ENCODE measurements at regions not wholly inside any gene's neighbourhood (a gene's known extent, or its start where the extent isn't known, plus 50 kb on each side); places are given as distances from the start of the nearest gene placed in this dataset.

DNA sequence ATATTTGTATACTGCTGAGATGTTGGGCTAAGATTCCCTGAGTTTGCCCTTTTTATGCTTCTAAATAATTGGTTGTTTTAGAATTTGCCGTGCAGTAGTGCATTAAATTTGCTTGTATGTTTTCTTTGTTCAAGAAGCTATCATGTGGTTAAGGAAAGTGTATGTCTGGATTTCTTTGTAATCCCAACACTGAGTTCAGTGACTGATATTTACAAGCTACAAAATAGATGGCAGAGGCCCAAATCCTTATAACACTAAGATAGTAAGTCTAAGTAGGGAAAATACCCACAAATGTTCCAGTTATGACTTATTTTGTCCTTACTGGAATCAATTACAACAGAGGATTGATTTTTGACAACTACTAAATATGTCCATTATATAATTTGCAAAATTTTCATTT, 435.0 kb upstream of the KLF12 start:
- H3K4me1 ChIP-seq (ENCODE audit: insufficient read depth, low read length, severe bottlenecking): no peaks in the 10 kb centered on the region
- TF ChIP-seq EZH2 (IDR thresholded peaks at IDR 0.05; ENCODE audit: borderline replicate concordance, low read length) (no peak), CTCF (IDR thresholded peaks at IDR 0.05; ENCODE audit: low read length) (no peak)
- no peak overlapping the region for H3K9ac ChIP-seq (ENCODE audit: low read length)
- no peak overlapping the region for H3K4me3 ChIP-seq (ENCODE audit: low read depth, low read length, poor library complexity, severe bottlenecking)
- H2AFZ ChIP-seq (ENCODE audit: low read length): no peak overlapping the region
- no peaks in the 10 kb centered on the region for H3K9me2 ChIP-seq (ENCODE audit: low read depth, low read length)
- H3K4me2 ChIP-seq (ENCODE audit: low read length): no peak overlapping the region
- H3F3A ChIP-seq (ENCODE audit: insufficient read depth, low read length): no peaks in the 10 kb centered on the region
- H3K27me3 ChIP-seq (ENCODE audit: insufficient read depth, low read length): no peaks in the 10 kb centered on the region
- peaks cover 2% of the 10 kb centered on the region; the same call in 1 of the 2 replicates for H3K9me3 ChIP-seq (ENCODE audit: low read length)
- H3K36me3 ChIP-seq (ENCODE audit: insufficient read depth, low read length): no peaks in the 10 kb centered on the region
- H3K27ac ChIP-seq (ENCODE audit: low read depth, low read length, poor library complexity, severe bottlenecking): no peak overlapping the region
- H3K79me2 ChIP-seq (ENCODE audit: insufficient read depth, low read length): no peaks in the 10 kb centered on the region
- H4K20me1 ChIP-seq (ENCODE audit: insufficient read depth, low read length): no peaks in the 10 kb centered on the region

DNA sequence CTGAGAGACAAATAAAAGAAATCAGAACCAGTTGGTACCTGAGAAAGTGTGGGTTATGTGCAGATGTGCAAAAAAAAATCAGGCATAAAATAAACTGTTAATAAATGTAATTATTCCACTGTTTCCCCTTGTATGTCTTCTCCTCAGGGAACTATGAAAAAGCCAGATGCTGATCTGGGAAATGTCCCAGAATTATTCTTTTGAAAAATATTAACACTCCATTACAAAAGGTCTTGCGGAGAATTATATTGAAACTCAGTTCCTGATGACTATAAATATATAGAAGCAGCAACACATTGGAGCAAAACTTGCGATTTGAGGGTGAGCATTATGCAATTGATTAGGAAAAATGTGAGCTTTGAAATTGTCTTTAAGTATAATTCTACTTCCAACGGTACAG, 433.3 kb upstream of the KLF12 start:
- Histone ChIP-seq H3K4me3 (ENCODE audit: low read depth, low read length, poor library complexity, severe bottlenecking) (no peak overlapping the region), H4K20me1 (ENCODE audit: insufficient read depth, low read length) (no peaks in the 10 kb centered on the region), H3K4me2 (ENCODE audit: low read length) (no peak overlapping the region), H3K9ac (ENCODE audit: low read length) (no peak overlapping the region), H3K36me3 (ENCODE audit: insufficient read depth, low read length) (no peaks in the 10 kb centered on the region), H3K27ac (ENCODE audit: low read depth, low read length, poor library complexity, severe bottlenecking) (no peak overlapping the region), H3K27me3 (ENCODE audit: insufficient read depth, low read length) (no peaks in the 10 kb centered on the region), H2AFZ (ENCODE audit: low read length) (no peak overlapping the region), H3K9me3 (ENCODE audit: low read length) (peaks cover 2% of the 10 kb centered on the region; the same call in 1 of the 2 replicates), H3F3A (ENCODE audit: insufficient read depth, low read length) (no peaks in the 10 kb centered on the region), H3K4me1 (ENCODE audit: insufficient read depth, low read length, severe bottlenecking) (no peaks in the 10 kb centered on the region), H3K9me2 (ENCODE audit: low read depth, low read length) (no peaks in the 10 kb centered on the region), H3K79me2 (ENCODE audit: insufficient read depth, low read length) (no peaks in the 10 kb centered on the region)
- TF ChIP-seq CTCF (IDR thresholded peaks at IDR 0.05; ENCODE audit: low read length): no peak
- no peak for TF ChIP-seq EZH2 (IDR thresholded peaks at IDR 0.05; ENCODE audit: borderline replicate concordance, low read length)

- no peaks in the 10 kb centered on the region for H4K20me1 ChIP-seq (ENCODE audit: insufficient read depth, low read length)
- H3K9ac ChIP-seq (ENCODE audit: low read length): no peak overlapping the region
- no peaks in the 10 kb centered on the region for H3K36me3 ChIP-seq (ENCODE audit: insufficient read depth, low read length)
- H3K9me3 ChIP-seq (ENCODE audit: low read length): peaks cover 2% of the 10 kb centered on the region; the same call in 1 of the 2 replicates
- no peaks in the 10 kb centered on the region for H3F3A ChIP-seq (ENCODE audit: insufficient read depth, low read length)
- H3K79me2 ChIP-seq (ENCODE audit: insufficient read depth, low read length): no peaks in the 10 kb centered on the region
- H3K4me3 ChIP-seq (ENCODE audit: low read depth, low read length, poor library complexity, severe bottlenecking): no peak overlapping the region
- H3K27ac ChIP-seq (ENCODE audit: low read depth, low read length, poor library complexity, severe bottlenecking): no peak overlapping the region
- no peak for TF ChIP-seq EZH2 (IDR thresholded peaks at IDR 0.05; ENCODE audit: borderline replicate concordance, low read length)
- TF ChIP-seq CTCF (IDR thresholded peaks at IDR 0.05; ENCODE audit: low read length): no peak
- H3K4me2 ChIP-seq (ENCODE audit: low read length): no peak overlapping the region
- H2AFZ ChIP-seq (ENCODE audit: low read length): 0 out of 2 replicates have a peak overlapping the region, but pooled peaks have one; percentile 43
- peaks cover 28% of the 10 kb centered on the region for H3K4me1 ChIP-seq (ENCODE audit: insufficient read depth, low read length, severe bottlenecking)
- no peaks in the 10 kb centered on the region for H3K9me2 ChIP-seq (ENCODE audit: low read depth, low read length)
- H3K27me3 ChIP-seq (ENCODE audit: insufficient read depth, low read length): no peaks in the 10 kb centered on the region
Observed at GRCh38 chr13:74562381-74562780, 428.2 kb upstream of the KLF12 start.

All from OCI-LY1 (cell line).